Transverse colon (tissue), 4 donors: ENCODE measurements at regions not wholly inside any gene's neighbourhood (a gene's known extent, or its start where the extent isn't known, plus 50 kb on each side); places are given as distances from the start of the nearest gene placed in this dataset.
"Not testable (repeated sequence)": the region's sequence is repeated elsewhere in the genome, so short reads cannot be mapped to it uniquely, and the experiment has no call there.

ENCODE experiments used
- EP300 ChIP-seq: sonication (generic); formaldehyde crosslinking; IDR thresholded peaks from one replicate; pipeline ENCODE4 v1.6.1; 2017; ENCODE audit warnings: antibody characterized with exemption, low read depth
- POLR2A ChIP-seq: fragments of 450-650 bp; IDR thresholded peaks from one replicate; pipeline ENCODE4 v1.6.1; 2016; ENCODE audit warnings: antibody characterized with exemption, mild to moderate bottlenecking, moderate library complexity
- POLR2AphosphoS5 ChIP-seq, 3 donors: sonication (generic); formaldehyde crosslinking; IDR thresholded peaks; one replicate each; pipeline ENCODE4 v1.6.1; 2016; ENCODE audit warnings: antibody characterized with exemption in 3 of 3
- TF ChIP-seq, protein P1 (sequence below), 5 experiments: fragments of 200-600 bp in 3 of 5; fragments of 450-650 bp in 2 of 5; sonication (generic) in 3 of 5; IDR thresholded peaks; 1 replicate in 2 of 5; 2 replicates in 3 of 5; pipeline ENCODE4 v1.5.1; 2016 to 2017; ENCODE audit warnings: antibody characterized with exemption in 5 of 5, inconsistent platforms in 3 of 5, mild to moderate bottlenecking in 2 of 5, moderate library complexity in 1 of 5

DNA sequence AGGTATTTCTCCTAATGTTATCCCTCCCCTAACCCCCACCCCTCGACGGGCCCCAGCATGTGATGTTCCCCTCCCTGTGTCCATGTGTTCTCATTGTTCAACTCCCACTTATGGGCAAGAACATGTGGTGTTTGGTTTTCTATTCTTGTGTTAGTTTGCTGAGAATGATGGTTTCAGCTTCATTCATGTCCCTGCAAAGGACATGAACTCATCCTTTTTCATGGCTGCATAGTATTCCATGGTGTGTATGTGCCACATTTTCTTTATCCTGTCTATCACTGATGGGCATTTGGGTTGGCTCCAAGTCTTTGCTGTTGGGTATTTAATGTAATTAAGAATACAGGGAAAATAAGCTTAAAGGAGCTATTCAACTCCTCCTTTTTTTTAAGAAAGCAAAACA is 1030.4 kb downstream of the PCDH7 start:
- TF ChIP-seq, protein P1, sequence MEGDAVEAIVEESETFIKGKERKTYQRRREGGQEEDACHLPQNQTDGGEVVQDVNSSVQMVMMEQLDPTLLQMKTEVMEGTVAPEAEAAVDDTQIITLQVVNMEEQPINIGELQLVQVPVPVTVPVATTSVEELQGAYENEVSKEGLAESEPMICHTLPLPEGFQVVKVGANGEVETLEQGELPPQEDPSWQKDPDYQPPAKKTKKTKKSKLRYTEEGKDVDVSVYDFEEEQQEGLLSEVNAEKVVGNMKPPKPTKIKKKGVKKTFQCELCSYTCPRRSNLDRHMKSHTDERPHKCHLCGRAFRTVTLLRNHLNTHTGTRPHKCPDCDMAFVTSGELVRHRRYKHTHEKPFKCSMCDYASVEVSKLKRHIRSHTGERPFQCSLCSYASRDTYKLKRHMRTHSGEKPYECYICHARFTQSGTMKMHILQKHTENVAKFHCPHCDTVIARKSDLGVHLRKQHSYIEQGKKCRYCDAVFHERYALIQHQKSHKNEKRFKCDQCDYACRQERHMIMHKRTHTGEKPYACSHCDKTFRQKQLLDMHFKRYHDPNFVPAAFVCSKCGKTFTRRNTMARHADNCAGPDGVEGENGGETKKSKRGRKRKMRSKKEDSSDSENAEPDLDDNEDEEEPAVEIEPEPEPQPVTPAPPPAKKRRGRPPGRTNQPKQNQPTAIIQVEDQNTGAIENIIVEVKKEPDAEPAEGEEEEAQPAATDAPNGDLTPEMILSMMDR (IDR thresholded peaks at IDR 0.05): not testable (repeated sequence)
- TF ChIP-seq EP300; POLR2A; POLR2AphosphoS5 (IDR thresholded peaks at IDR 0.05): not testable (repeated sequence)
